LNCaP clone FGC (cell line): ENCODE measurements at regions not wholly inside any gene's neighbourhood (a gene's known extent, or its start where the extent isn't known, plus 50 kb on each side); places are given as distances from the start of the nearest gene placed in this dataset.
A peak's percentile ranks its signal among the peaks of the same experiment; 100 is the strongest.
"Not testable (repeated sequence)": the region's sequence is repeated elsewhere in the genome, so short reads cannot be mapped to it uniquely, and the experiment has no call there.

Source experiments
- DNase-seq: peaks from one replicate; pipeline ENCODE4 v3.0.0-alpha.2; 2011; ENCODE audit warnings: low read depth
- H3K4me3 ChIP-seq: 2 replicates; pipeline ENCODE4 v1.5.1; 2011; ENCODE audit warnings: mild to moderate bottlenecking, low read depth, low read length, control low read depth

GRCh38 chr7:76862241-76862640 lies 169.9 kb downstream of the SPDYE17 start:
- H3K4me3 ChIP-seq, DNase-seq: not testable (repeated sequence)

DNA sequence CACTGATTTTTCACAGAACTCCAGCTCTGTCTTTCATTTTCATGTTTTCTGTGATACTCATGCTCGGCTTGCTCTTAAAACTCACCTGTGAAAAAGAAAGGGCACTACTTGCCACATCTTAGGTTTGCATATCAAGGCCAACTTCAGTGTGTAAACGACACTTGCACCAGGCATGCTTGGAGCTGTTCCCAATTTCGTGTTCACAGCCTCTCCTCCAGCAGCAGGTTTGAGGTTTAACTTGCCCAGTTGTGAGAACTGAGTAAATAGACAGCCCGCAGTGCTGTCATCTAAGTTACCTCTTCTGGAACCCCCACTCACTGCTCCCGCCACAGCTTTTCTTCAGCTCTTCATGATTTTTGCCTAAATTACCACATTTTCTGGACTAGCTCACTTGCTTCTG lies 172.2 kb downstream of the SPDYE17 start:
- not testable (repeated sequence) for DNase-seq, H3K4me3 ChIP-seq

DNA sequence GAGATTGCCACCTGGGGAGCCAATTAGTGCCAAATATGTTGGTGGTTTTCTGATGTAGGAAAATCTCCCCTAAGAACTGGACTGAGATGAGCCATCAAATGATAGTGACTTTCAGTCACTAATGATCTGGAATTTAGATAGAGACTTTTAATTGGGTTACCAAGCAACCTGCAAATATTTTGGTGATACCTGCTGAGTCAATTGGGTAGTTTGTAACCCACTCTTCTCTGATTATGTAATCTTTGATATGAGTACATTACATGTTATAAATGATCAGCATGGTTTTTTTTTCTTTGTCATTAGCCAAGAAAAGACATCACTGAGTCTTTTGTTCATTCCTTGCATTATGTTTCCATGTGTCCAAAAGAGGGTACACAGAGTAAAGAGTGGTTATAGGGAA lies 177.5 kb downstream of the SPDYE17 start:
- H3K4me3 ChIP-seq, DNase-seq: not testable (repeated sequence)

DNA sequence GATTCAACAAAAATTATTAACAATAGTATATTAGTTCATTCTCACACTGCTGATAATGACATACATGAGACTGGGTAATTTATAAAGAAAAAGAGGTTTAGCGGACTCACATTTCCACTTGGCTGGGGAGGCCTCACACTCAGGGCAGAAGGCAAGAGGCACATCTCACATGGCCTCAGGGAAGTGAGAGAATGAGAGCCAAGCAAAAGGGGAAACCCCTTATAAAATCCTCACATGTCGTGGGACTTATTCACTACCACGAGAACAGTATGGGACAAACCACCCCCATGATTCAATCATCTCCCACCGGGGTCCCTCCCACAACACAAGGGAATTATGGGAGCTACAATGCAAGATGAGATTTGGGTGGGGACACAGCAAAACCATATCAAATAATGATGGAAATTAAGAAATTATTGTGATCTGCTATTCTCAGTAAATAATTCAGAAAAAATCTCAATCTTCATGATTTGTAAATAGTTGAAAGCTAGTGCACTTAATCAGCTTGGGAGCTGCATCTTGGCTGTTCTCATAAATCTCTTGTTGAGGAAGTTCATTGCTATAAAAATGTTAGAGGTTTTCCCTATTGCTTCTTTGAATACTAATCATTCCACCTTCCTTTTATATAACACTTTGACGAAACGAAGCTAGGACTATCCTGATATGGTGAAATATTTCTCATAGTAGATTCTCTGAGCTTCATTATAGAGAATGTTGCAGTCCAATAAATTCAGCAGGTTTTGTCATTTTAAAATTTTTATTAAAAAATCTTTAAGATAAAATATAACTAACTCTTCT lies 179.2 kb downstream of the SPDYE17 start:
- not testable (repeated sequence) for H3K4me3 ChIP-seq, DNase-seq

- not testable (repeated sequence) for DNase-seq, H3K4me3 ChIP-seq
Observed at GRCh38 chr7:76852362-76852761, 179.8 kb downstream of the SPDYE17 start.

- DNase-seq, H3K4me3 ChIP-seq: not testable (repeated sequence)
Observed at GRCh38 chr7:76851617-76852016, 180.5 kb downstream of the SPDYE17 start.

DNA sequence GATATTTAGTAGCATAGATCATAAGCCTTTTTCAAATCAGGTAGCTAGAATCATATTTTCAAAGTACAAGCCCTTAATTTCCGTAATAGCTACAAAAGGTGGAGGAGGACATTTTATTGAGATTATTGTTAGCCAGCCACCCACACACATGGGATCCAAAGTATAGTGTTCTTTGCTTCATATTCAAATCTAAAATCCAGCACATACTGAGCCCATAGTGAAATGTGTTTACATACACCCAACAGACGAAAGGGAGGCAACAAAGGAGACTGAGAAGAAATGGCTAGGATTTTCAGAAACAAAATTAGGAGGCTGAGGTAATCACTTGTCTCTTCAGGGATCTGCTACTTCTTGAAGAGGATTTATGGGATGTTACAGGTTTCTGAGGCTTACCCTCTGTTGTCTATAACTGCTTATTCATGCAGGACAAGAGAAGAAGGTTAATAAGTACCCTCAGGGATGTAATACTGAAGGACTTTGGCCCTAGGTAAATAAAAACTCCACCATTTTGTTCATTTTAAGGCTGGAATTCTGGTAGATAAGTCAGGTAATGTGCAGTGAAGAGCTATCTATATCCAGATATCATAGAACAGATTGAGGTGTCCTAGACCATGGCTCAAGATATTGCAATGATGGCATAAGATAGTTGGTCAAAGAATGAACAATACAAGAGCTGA lies 182.1 kb downstream of the SPDYE17 start:
- not testable (repeated sequence) for H3K4me3 ChIP-seq, DNase-seq

DNA sequence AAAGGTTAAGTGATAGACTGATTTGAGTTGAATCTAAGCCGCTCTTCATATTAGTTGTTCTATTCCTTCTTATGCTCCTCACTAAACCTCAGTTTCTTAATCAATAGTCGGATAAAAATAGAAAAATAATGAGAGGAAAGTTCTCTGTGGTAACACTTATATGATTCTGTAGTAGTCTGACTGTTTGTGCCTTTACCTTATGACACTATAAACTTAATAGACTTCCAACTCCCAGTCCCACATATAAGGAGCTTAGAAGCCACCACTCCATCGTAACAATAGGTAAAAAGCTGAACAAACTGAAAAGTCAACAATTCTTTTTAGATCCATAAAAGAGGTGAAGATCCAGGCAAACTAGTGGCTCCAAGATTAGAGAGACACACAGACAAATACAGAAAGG lies 192.3 kb downstream of the SPDYE17 start:
- H3K4me3 ChIP-seq, DNase-seq: not testable (repeated sequence)

DNA sequence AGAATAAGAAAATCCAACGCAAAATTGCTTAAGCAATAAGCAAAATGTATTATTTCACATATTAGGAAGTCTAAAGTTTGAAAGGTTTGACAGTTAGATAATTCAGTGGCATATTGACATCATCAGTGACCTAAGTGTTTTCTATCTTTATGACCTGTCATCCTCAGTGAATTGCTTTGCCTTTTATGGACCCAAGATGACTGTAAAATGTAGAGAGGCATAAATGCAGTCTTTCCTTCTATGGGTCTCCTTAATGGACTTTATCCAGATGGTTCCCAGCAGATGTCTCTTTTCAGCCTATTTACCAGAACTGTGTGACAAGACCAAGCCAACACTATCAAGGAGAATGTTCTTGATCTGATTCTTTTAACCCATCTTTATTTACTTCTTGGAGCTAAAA lies 192.9 kb downstream of the SPDYE17 start:
- H3K4me3 ChIP-seq, DNase-seq: not testable (repeated sequence)

- H3K4me3 ChIP-seq, DNase-seq: not testable (repeated sequence)
Observed at GRCh38 chr7:76838357-76838756, 193.8 kb downstream of the SPDYE17 start.

DNA sequence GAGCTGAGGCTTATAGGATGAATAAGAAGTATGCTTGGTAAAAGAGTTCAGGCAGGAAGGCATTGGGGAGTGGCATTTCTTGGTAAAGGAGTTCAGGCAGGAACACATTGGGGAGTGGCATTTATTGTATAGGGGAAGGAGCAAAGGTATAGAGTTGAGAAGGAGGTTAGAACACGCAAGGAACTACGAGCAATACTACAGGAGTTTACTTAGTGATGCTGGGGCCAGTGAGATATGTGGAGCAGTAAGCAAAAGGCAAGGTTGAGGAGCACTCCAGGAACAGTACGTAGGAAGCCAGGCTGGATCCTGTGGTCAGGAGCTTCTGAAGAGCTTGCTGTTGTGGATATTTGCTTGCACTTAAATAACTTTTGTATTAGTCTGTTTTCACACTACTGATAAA lies 202.2 kb upstream of the POMZP3 start:
- H3K4me3 ChIP-seq, DNase-seq: not testable (repeated sequence)

DNA sequence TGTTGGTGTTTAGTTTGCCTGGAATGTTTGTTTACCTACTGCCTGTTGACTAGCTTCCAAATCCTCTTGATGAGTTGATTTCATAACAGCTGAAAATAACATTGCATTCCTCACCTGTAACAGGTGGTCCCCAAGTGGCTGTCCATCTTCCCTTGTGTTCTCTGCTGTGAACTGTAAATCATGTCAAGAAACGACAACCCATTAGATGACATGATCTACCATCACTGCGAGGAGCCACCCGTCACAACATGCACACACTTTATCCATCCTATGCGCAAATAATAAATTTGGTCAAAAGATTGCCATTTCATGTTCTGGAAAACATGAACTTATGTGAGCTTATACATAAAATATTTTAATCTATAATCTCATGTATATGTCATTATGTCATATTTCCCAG lies 199.1 kb upstream of the POMZP3 start:
- not testable (repeated sequence) for H3K4me3 ChIP-seq, DNase-seq

- DNase-seq, H3K4me3 ChIP-seq: not testable (repeated sequence)
Observed at GRCh38 chr7:76809856-76810255, 182.8 kb upstream of the POMZP3 start.

DNA sequence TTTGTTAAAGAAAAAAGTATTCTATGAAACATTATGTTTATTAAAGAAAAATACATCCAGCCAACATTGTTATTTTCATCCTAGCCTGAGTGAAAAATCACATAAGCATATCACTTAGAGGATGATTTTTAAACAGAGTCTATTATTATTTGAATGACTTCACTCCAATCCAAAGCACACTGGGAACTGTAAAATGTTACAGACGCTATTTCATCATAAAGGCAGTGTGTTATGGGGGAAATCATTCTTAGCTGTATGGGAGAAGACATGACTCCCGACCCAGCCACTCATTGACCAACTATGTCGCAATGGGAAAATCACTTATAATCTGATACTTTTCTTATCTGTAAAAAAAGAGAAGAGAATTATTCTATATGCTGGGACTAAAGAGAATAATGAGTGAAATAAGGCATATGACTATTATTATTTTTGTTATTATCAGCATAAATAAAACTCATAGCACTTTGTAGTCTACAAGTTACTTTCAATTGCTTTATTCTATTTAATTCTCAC lies 180.6 kb upstream of the POMZP3 start:
- DNase-seq, H3K4me3 ChIP-seq: not testable (repeated sequence)

DNA sequence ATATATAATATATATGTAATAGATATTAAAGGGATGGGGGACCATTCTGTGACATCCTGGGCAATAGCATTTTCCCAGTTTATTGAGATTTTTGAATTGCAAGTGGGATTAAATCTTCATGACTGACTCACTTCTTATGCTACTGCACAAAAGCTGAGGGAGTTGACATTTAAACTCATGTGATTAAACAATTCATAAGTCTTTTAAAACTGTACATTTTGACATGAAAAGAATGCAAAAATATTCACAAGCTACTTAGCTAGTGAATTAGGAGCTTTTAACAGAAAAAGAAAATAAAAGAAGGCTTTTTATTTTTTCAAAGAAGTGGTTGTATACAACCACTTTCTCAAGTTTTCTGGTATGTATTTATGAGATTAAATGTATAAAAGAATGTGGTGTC lies 179.4 kb upstream of the POMZP3 start:
- DNase-seq, H3K4me3 ChIP-seq: not testable (repeated sequence)

DNA sequence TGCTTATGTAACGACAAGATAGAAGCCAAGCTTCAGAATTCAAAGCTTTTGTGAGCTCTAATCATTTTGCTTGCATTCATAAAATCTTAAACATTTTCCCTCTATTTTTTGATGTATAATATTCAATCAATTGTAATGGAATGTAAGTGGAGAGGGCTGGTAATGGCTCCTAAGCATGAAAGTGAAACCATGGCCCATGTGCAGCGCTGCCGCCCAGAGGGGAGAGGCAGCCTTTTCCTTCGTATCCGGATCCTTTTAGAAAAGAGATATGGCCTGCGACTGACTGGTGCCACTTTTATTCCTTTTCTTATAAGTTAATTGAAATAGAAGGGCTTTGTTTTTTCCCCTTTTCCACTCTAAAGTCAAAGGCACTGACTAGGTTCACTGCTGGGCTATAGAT lies 178.9 kb upstream of the POMZP3 start:
- H3K4me3 ChIP-seq, DNase-seq: not testable (repeated sequence)

- H3K4me3 ChIP-seq, DNase-seq: not testable (repeated sequence)
Observed at GRCh38 chr7:76805262-76805661, 178.2 kb upstream of the POMZP3 start.

GRCh38 chr7:76797639-76798038 lies 170.6 kb upstream of the POMZP3 start:
- DNase-seq, H3K4me3 ChIP-seq: not testable (repeated sequence)

- not testable (repeated sequence) for H3K4me3 ChIP-seq
- peak; percentile 35 for DNase-seq
Observed at GRCh38 chr7:76780693-76781092, 153.6 kb upstream of the POMZP3 start.
